NCI-H1105 treated with DMSO at 0.1 percent for 48 hours (cell line): ENCODE measurements at regions not wholly inside any gene's neighbourhood (a gene's known extent, or its start where the extent isn't known, plus 50 kb on each side); places are given as distances from the start of the nearest gene placed in this dataset.
"Not testable (repeated sequence)": the region's sequence is repeated elsewhere in the genome, so short reads cannot be mapped to it uniquely, and the experiment has no call there.

ENCODE experiments used
- DNase-seq: peaks from one replicate; lab custom pipeline; 2025; lab: John Stamatoyannopoulos, UW

DNA sequence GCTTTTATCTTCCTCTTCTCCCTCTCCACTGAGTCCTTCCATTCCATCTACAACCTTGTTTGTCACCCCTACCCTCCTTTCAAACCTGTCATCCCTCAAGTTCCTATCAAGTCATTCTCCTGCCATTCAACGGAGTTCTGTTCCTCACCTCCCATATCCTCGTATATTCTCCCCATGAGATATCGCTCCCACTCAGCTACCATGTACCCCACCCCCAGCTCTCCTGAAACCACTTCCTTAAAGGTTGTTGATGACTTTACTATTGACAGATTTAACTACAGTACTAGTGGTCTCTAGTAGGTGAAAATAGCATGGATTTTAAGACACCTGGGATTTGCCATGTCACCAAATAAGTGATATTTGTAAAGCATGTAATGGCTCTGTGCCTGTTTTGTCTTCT, 107.4 kb upstream of the BARHL2 start:
- DNase-seq, result no peak

DNA sequence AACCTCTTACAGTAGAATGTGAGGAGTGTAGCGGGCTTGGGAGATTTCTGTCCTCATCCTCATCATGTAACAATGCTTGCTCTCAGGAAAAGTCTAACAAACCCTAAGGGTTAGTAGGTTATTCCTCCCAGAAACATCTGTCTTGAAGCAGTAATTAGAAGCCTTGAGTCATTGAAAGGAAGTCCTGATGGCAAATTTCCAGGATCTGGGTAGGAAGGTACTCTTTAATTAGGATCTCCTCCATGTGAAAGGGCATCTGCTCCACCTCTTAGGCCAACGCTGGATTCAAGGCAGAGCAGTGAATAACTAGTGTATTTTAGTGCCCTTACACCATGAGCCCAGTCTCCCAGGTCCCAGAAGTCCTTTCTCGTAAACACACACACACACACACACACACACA, 106.6 kb upstream of the BARHL2 start:
- DNase-seq, result no peak

DNA sequence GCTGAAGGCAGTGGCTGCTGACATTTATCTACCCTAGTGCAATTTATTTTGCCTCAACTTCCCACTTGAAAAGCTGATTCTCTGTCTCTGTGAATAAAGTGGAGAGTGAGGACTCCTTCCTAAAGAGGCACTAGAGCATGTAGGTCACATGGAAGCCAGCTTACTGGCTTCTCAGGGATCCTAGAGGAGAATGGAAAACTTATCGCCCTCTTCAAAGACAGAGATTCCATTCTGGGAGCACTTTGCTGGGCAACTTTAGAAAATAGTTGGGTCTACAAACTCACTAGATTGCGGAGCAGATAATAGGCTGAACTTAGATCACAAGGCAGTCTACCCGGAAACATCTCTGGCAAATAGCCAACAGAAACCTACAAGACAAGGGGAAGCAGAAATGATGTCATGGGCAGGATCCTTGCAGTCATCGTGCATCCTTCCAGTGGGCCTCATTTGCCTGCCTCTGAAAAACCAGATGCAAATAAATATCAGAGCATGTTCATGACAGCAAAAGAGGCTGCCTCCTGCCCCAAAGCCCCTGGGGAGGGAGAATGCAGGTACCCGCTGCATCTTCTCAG, 104.8 kb upstream of the BARHL2 start:
- no peak for DNase-seq

DNA sequence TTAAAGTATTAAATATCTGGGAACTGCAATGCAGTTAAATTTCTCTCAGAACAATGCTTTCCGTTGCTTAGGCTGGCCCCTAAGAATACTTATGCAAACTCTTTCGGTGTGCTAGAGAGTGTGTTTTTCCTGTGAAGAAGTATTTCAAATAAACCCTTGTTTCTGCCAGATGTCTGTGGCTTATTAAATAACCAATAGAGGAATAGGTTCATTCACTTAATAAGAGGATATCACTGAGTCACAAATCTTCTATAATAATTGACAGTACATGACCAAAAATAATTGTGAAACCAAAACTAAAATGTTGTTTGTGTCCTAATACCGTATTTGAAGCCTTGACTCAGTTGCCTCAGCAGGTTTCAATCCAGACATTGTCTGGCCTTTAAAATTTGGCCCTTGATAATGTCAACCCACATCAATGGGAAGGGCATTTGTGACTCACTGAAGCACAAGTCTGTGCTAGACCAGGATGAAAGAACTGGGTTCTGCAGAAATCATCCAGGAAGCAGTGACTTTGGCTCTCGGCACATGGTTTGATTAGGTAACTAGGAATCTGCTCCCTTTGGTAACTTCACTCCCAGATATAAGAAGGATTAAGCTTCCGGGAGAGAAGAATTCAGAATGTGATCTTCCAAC, 104.2 kb upstream of the BARHL2 start:
- no peak for DNase-seq

DNA sequence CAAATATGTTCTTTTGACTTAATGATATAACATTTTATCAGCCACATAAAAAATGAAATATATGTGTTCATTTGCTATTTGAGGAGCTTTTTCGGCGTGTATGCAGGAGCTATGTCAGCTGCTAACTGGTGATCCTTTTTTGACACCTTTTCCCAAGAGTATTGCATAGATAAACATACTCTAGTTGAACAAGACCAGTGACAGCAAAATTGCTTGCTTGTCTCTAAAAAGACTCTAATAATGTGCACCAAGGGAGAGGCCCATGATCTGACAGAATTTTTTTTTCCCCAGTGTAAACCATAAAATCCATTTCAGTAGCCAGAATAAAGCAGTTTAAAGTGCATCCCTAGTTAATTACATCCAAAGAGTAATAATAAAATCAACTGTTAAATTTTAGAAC, 103.6 kb upstream of the BARHL2 start:
- no peak for DNase-seq

DNA sequence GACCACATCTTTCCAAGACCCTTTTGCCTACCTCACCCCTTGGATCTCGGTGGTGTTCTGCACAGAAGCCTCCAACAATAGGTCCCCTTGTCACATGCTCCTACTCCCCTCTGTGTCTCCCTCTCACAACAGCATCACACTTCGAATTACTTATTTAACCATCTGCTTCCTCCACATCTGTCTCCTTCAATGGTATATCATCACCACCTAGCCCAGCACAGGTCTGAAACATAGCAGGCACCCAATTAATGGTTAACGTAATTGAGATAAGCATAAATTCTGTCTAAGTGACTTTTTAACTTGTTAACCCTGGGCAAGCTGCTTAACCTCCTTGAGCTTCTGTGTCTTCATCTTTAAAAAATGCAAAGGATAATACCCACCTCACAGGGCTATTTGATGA, 100.3 kb upstream of the BARHL2 start:
- DNase-seq, result no peak

DNA sequence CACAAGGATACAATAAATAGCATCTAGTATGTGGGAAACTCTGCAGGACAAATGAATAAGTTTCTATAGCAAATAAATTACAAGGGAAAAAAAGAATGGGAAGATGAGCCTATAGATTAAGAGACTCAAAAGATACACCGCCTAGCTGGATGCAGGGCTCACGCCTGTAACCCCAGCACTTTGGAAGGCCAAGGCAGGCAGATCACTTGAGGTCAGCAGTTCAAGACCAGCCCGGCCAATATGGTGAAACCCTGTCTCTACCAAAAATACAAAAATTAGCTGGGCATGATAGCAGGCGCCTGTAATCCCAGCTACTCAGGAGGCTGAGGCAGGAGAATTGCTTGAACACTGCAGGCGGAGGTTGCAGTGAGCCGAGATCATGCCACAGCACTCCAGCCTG, 95.1 kb upstream of the BARHL2 start:
- not testable (repeated sequence) for DNase-seq

DNA sequence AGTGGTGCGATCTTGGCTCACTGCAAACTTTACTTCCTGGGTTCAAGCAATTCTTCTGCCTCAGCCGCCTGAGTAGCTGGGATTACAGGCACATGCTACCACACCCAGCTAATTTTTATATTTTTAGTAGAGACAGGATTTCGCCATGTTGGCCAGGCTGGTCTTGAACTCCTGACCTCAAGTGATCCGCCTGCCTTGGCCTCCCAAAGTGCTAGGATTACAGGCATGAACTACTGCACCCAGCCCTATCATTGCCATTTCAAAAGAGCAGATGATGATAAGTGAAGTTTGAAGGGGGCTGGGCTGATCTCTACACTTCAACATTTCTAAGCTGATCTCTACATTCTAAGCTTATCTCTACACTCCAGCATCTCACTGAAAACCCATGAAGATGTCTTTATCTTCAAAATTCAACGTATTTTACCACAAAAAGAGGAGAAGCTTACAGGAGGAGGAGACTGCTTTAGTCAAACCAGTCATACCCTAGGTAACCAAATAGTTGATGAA, 94.4 kb upstream of the BARHL2 start:
- not testable (repeated sequence) for DNase-seq

DNA sequence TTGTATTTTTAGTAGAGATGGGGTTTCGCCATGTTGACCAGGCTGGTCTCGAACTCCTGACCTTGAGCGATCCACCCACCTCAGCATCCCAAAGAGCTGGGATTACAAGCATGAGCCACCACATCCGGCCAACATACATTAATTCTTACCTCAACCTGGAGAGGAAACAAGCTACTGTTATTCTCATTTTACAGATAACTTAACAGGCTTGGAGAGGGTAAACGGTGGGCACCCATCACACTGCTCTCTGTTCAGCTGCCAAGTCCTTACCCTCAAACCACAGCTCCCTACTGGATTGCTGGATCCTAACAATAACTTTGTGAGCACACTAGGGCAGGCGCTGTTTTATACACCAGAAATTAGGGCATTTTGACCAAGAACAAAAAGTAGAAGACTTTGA, 93.6 kb upstream of the BARHL2 start:
- DNase-seq, result no peak

DNA sequence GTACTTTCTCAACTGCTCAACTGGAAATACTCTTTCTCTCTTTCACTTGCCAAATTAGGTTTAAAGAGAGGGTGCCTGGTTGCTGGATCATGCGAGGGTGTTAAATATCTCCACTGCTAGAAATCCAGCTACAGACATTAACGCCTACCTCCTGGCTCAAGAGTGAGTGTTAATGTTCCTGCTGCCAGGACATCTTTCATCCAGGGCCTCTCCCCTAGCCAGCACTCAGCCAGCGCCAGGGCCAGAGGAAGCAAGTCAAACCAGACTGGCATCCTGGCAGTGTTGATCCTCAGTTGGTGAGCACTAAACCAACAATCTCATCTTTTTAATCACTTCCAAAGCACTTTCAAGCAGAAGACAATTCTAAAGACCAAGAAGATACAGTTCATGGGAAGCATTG, 92.9 kb upstream of the BARHL2 start:
- no peak for DNase-seq

DNA sequence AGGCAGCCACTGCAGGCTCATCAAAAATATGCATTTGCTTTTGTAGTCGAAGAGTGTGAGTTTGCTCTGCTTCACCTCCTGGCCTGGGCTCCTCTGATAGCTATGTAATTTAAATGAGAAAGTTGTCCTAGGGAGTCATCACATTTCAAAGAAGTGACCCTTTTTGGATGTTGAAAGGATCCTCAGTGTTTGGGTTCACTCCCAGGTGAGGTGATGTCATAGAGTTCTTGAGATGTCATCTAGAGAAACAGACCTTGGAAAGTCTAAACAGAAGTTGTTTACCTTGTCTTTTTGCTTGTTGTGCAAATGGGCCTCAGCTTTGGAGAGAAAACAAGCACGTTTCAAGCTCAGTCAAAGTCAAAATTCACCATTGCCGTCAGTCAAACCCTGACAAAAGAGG, 92.0 kb upstream of the BARHL2 start:
- no peak for DNase-seq

DNA sequence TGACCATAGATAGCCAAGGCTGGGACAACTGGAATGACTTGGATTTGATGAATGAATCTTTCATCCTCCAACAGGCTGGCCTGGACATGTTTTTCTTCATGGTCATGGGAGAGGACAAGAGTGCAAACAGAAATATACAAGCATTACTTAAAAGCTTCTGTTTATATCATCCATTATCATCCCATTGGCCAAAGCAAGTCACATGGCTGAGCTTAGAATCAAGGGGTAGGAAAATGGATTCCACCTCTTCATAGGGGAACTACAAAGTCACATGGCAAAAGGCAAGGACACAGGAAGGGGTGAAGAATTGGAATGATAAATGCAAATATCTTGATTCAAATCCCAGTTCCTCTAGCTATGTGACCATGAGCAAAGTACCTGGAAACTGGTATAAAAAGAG, 90.2 kb upstream of the BARHL2 start:
- no peak for DNase-seq

DNA sequence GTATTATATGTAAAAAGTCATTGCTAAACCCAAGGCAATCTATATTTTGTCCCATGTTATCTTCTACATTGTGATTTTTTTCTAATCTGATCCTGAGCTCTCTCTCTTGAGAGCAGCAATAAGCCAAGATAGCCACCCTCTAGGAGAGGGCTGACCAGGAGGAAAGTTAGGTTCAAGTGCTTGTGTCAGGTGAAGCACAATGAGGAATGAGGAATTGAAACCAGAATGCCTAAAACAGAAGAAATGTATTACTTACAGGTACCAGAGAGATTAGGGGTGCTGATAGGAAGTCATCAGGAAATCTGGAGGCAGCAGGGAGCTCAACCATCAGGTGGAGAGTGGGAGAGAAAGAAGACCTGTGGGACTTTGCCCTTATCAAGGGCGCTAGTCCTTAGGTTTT, 85.5 kb upstream of the BARHL2 start:
- DNase-seq, result no peak

DNA sequence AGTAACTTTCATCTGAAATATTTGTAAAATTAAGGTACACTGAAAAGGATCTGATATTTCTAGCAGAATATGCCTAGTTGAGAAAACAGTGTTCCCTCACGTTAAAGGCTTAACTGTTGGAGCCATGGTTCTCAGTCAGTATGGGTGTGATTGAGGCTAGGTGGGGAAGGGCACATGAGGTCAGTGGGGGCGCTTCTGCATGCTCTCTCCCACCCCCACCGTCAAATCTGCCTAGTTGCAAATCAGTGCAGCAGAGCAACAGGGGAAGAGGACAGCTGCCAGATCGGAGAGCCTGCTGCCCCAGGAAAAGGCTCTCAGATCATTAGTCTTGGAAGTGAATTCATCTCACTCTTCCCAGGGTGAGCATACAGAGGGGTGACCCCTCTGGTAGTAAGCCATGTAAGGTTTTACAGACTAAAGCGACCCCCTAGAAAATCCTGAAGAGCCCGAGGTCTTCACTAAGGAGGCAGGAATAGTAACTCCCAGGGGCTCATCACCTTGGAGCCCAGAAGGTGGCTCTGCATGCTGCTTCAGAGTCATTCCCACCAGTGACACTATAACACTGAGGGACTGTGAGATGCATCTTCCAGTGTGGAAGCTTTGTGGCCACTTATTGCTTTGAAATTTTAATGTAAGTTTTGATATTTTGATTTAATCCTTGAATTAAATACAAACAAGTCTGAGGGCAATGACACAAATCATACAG, 83.1 kb upstream of the BARHL2 start:
- no peak for DNase-seq

DNA sequence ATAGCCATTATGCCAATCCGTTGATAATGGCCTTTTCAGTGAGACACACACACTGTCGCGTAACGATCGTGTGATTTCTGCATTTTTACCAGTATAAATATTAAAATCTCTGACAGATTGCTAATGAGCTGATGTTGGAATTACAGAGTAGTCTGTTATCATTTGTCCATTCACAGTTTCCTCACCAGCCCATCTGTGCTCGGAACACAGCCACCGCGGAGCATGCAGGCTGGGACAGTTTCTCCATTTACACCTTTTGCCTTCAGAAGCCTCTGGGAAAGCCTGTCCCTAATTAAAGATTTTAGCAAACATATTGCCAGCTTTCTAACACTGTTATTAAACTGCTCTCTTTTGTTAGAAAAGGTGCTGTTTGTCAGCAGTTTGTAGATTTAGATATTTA, 82.2 kb upstream of the BARHL2 start:
- no peak for DNase-seq

DNA sequence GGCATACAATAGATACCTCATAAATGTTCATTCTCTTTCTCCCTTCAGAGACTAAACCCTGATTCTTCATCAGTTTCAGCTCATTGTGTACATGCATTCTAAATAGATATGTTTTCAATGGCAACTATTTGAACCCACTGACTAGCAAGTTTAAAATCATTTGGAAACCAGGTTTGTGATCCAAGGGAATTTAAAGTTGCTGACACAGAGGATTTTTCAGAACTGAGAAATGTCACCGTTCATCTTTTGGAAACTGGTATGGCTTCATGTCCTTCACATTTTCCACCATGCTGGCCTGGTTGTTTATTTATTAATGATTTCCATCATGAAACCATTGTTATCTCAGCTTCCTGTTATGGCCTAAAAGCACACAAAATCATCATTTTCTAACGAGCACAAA, 81.8 kb upstream of the BARHL2 start:
- no peak for DNase-seq

DNA sequence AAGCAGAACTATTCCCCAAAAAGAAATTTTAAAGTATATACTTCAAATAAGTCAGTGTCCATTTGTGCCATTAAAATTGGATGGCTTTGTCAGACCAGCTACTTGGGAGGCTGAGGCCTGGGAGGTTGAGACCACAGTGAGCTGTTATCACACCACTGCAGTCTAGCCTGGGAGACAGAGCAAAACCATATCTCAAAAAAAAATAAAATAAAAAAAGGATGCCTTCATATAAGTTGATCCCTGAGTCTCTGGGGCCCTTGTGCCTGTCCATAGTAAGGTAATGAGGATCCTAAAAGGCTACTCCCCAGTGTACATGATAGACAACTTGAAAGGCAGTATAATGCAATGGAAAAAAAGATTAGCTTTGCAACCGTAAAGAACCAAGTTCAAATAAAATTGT, 81.2 kb upstream of the BARHL2 start:
- DNase-seq, result no peak

DNA sequence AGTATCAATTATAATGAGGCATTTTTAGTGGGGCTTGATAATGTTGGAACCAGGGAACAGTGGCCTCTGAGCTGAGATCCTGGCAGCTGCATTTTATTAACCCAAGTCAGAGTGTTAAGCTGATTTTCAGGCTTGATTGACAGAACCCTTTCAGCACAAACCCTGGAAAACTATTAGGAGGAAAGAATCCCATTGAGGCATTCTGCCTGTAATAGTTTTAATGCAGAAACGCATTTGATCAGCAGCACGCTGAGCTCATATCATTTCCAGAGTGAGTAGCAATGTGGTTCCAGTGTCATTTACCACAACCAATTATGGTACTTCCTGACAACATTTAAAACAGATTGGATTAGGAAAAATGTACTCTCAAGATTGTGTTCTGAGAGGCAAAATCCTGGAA, 78.3 kb upstream of the BARHL2 start:
- no peak for DNase-seq

DNA sequence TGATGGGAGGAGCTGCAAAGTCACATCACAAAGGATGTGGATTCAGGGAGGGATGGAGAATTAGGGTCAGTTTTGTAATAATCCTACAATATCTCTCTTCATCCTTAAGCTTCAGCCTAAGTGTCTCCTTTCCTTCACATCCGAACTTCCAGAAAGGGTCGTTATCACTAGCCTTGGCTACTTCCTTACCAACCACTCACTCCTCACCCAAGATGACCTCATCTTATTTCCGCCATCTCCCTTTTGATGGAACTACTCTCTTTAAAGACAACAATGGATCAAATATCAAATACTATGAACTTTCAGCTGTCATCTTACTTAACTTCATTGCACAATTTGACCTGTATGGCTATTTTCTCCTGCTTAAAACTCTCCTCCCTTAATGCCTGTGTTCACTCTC, 69.6 kb upstream of the BARHL2 start:
- DNase-seq, result no peak

DNA sequence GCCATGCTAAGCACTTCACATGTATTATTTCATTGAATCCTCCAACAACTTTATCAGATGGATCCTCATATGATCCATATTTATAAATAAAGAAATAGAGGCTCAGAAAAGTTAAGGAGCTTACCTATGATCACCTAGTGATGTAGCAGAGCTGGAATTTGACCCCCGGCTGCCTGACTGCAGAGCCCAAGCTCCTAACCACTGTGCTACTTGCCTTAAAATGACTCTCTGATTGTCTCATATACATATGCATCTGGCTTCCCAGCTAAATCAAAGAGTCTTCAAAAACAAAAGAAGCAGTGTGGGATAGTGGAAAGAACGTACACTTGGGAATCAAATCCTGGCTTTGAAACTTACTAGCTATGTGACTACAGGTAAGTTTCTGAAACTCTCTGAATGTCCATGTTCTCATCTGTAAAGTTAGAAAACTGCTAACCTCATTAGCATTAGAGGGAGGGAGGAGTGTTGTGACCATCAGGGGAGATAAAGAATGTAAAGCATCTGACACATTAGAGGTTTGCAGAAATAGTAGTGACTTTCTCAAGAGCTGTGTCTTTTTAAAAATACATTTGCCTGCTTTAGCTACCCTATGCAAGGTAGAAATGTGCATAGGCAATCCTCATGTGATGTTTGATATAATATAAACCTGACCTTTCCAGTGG, 67.2 kb upstream of the BARHL2 start:
- no peak for DNase-seq

DNA sequence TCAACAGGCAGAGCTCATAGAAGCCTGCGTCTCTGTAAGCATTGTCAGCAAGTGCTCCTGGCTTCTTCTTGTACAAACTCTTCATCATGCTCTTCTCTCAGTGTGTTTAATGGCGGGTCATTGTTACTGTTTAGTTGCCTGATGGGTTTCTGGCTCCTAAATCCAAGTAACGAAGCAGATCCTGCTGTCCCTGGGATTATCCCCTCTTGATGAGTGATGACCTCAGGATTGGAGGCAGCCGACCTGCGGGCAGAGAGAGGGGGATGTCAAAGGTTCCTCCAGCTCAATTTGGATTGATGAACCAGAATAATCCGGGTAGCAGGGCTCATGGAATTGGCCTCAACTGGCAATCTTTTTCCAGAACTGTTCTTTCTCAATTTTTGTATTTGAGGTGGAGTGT, 66.1 kb upstream of the BARHL2 start:
- DNase-seq, result no peak

DNA sequence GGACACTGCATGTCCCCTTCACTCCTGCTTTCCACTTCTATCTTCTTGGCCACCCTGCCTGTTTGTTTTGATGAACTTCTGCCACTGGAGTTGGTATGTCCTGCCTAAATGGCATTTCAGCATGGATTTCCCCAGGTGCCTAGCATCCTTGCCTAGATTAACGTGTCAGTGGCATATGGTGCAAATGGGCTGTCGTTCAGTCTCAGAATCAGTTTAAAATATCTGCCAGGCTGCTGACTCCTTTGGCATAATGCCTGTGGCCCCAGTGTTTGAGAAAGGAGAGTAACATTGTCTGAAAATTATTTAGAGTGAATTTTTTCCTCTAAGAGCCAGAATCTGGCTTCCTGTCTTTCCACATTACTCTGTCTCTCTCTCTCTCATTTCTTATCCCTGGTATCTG, 64.9 kb upstream of the BARHL2 start:
- DNase-seq, result no peak

DNA sequence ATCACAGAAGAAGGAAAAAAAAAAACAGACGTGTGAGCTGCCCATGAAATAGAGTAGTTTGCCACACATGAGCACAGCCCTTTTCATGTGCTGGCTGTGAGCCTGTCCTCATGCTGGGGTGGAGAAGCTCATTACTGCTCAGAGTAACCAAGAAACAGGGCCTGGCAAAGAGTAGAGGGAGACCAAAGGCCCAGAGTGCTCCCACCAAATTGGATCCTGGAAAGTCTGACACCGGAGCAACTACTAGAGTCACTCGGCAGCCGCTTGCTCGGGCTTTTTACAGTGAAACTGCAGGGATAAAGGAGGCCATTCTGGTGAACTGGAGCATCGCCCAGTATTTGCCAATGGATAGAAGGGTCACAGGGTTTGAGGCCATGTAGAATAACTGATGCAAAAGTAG, 64.4 kb upstream of the BARHL2 start:
- no peak for DNase-seq
